ENCODE measurements at regions not wholly inside any gene's neighbourhood (a gene's known extent, or its start where the extent isn't known, plus 50 kb on each side); places are given as distances from the start of the nearest gene placed in this dataset.

DNA sequence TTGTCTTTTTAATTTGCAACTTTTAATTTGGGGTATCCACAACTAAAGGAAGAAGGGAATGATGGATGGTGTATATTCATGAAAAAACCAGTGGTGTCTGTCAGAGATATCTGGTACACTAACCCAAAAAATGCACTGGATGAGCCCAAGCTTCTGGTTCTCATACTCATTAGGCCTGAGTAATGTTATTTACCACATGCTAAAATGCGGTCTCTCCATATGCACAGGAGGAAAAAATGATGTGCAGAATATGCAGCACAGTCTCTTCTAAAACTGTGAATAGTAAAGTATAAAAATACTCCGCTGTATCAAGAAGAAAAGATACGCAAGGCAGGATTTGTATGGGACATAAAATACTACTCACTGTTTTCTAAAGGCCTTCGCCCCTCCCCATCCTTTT lies 275.6 kb upstream of the NAV3 start:
- TF ChIP-seq BHLHE40 (IDR thresholded peaks at IDR 0.05; ENCODE audit: low read depth, low read length) (no peak), RFX5 (IDR thresholded peaks at IDR 0.05; ENCODE audit: low read depth, low read length) (no peak)
- TF ChIP-seq, protein P1, sequence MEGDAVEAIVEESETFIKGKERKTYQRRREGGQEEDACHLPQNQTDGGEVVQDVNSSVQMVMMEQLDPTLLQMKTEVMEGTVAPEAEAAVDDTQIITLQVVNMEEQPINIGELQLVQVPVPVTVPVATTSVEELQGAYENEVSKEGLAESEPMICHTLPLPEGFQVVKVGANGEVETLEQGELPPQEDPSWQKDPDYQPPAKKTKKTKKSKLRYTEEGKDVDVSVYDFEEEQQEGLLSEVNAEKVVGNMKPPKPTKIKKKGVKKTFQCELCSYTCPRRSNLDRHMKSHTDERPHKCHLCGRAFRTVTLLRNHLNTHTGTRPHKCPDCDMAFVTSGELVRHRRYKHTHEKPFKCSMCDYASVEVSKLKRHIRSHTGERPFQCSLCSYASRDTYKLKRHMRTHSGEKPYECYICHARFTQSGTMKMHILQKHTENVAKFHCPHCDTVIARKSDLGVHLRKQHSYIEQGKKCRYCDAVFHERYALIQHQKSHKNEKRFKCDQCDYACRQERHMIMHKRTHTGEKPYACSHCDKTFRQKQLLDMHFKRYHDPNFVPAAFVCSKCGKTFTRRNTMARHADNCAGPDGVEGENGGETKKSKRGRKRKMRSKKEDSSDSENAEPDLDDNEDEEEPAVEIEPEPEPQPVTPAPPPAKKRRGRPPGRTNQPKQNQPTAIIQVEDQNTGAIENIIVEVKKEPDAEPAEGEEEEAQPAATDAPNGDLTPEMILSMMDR (conservative IDR thresholded peaks at IDR 0.05; ENCODE audit: low read depth, low read length): no peak
- TF ChIP-seq, protein P2, sequence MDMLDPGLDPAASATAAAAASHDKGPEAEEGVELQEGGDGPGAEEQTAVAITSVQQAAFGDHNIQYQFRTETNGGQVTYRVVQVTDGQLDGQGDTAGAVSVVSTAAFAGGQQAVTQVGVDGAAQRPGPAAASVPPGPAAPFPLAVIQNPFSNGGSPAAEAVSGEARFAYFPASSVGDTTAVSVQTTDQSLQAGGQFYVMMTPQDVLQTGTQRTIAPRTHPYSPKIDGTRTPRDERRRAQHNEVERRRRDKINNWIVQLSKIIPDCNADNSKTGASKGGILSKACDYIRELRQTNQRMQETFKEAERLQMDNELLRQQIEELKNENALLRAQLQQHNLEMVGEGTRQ (IDR thresholded peaks at IDR 0.05; ENCODE audit: low read depth, low read length): no peak

All from IMR-90 (cell line).